Tibial artery (tissue), 4 donors: ENCODE measurements at regions not wholly inside any gene's neighbourhood (a gene's known extent, or its start where the extent isn't known, plus 50 kb on each side); places are given as distances from the start of the nearest gene placed in this dataset.

Source experiments
- DNase-seq, 2 donors: peaks; one replicate each; pipeline ENCODE4 v3.0.0-alpha.2; 2019
- H3K27ac ChIP-seq, 2 donors: fragments of 200-600 bp; sonication (generic) in 1 of 2; 1 replicate in 1 of 2; 2 replicates in 1 of 2; pipeline ENCODE4 v1.5.1; 2018 to 2019; ENCODE audit warnings: mild to moderate bottlenecking in 1 of 2
- H3K27me3 ChIP-seq, 2 donors: fragments of 200-600 bp; sonication (generic) in 1 of 2; one replicate each; pipeline versions ENCODE4 v1.5.1 to v1.6.0; 2016 to 2019
- H3K36me3 ChIP-seq, 3 donors: fragments of 200-600 bp; sonication (generic) in 2 of 3; one replicate each; pipeline ENCODE4 v1.5.1; 2016 to 2019; ENCODE audit warnings: mild to moderate bottlenecking in 2 of 3
- H3K4me1 ChIP-seq, 4 donors: fragments of 200-600 bp; sonication (generic) in 2 of 4; 1 replicate in 3 of 4; 2 replicates in 1 of 4; pipeline ENCODE4 v1.5.1; 2016 to 2019
- H3K4me3 ChIP-seq, 2 donors: fragments of 200-600 bp; sonication (generic) in 1 of 2; 1 replicate in 1 of 2; 2 replicates in 1 of 2; pipeline ENCODE4 v1.5.1; 2018 to 2019; ENCODE audit warnings: mild to moderate bottlenecking in 2 of 2
- H3K9me3 ChIP-seq, 3 donors: fragments of 200-600 bp; sonication (generic) in 1 of 3; one replicate each; pipeline ENCODE4 v1.5.1; 2016 to 2019
- CTCF ChIP-seq, 2 experiments: fragments of 200-600 bp in 1 of 2; fragments of 450-650 bp in 1 of 2; IDR thresholded peaks; one replicate each; pipeline ENCODE4 v1.5.1; 2017 to 2019; ENCODE audit warnings: antibody characterized with exemption in 2 of 2, mild to moderate bottlenecking in 1 of 2, moderate library complexity in 1 of 2
- intact Hi-C: fragments of 100-400 bp; cut with DNase I; formaldehyde crosslinking; loops from one replicate; pipeline ENCODE4 v1.15.0; 2023; ENCODE audit warnings: low total_unique reads

DNA sequence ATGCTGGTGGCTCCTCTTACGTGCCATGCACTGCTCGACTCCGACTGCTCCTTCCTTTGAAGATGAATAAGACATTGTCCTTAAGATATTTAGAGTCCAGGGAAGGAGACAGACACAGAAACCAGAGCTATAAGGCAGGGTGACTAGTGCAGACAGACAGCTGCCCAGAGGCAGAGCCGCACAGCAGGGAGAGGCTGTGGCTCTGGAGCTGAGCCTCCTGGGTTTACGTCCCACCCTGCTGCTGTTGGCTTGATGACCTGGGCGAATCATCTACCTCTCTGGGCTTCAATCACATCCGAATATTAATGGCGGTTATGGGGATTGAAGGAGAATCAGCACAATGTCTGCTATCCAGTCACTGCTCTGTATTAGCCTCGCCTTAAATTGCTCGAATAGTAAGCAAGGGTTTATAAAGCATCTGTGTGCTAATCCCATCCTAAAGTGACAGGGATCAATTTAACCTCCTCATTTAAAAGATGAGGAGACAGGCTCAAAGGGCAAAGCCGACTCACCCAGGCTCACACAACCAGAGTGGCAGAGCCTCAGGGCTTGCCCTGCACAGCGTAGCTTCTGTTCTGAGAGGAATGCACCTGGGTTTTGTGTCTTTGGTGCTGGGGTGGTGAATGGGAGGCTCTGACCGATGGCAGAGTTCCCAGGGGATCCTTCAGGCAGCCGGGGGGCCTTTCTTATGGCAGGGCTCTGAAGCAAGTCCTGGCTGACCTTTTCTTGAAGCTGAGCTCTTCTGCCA, 284.1 kb downstream of the MYCN start:
- H3K27ac ChIP-seq = no peak overlapping the region
- H3K4me1 ChIP-seq = no peaks in the 10 kb centered on the region
- TF ChIP-seq CTCF (IDR thresholded peaks at IDR 0.05) = no peak
- intact Hi-C loops = no loop called here
- DNase-seq = peak in 1 of 2 donors; percentile 33
- no peaks in the 10 kb centered on the region for H3K36me3 ChIP-seq
- H3K9me3 ChIP-seq = no peaks in the 10 kb centered on the region
- peaks cover 0 to 11% of the 10 kb centered on the region in 2 donors for H3K27me3 ChIP-seq
- H3K4me3 ChIP-seq = no peak overlapping the region

- intact Hi-C loops = no loop called here
- no peak overlapping the region for H3K4me3 ChIP-seq
- peak in 1 of 2 donors; percentile 37 for DNase-seq
- H3K4me1 ChIP-seq = no peaks in the 10 kb centered on the region
- no peaks in the 10 kb centered on the region for H3K36me3 ChIP-seq
- H3K27ac ChIP-seq = no peak overlapping the region
- peaks cover 0 to 11% of the 10 kb centered on the region in 2 donors for H3K27me3 ChIP-seq
- H3K9me3 ChIP-seq = no peaks in the 10 kb centered on the region
- no peak for TF ChIP-seq CTCF (IDR thresholded peaks at IDR 0.05)
Measured at GRCh38 chr2:16223841-16224177, 283.5 kb downstream of the MYCN start.

DNA sequence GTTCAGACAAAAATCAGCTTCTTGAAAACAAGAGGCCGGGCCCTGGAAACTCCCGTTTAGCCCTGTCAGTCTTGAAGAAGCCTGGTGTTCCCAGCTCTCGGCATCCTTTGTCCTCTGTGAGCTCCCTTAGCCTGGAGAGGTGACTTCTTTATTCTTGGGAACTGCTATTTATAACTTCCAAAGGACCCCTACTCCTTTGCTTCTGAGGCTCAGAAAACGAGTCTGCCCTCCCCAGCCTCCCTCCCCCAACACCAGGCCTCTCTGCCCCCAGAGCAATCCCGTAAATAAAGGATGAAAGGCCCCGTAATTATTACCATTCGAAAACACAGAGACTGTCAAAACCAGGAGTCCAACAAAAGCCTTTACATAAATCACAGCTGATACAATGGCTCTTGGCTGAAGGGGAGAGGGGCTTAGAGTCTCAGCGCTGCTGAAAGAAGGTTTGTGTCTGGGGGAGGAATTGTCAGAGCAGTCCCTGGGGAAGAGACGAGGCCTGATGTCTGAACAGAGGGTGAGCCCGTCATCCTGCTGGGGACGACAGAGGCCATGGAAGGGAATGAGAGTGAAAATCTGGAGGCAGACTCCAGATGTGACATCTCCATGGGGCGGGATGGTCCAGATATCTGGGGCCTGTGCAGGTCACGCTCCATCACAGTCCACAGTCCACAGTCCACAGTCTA, 283.0 kb downstream of the MYCN start:
- intact Hi-C loops = no loop called here
- TF ChIP-seq CTCF (IDR thresholded peaks at IDR 0.05) = no peak
- no peak overlapping the region for H3K27ac ChIP-seq
- no peaks in the 10 kb centered on the region for H3K4me1 ChIP-seq
- H3K4me3 ChIP-seq = no peak overlapping the region
- DNase-seq = peak in 1 of 2 donors; percentile 23
- no peaks in the 10 kb centered on the region for H3K36me3 ChIP-seq
- no peaks in the 10 kb centered on the region for H3K9me3 ChIP-seq
- peaks cover 0 to 11% of the 10 kb centered on the region in 2 donors for H3K27me3 ChIP-seq

DNA sequence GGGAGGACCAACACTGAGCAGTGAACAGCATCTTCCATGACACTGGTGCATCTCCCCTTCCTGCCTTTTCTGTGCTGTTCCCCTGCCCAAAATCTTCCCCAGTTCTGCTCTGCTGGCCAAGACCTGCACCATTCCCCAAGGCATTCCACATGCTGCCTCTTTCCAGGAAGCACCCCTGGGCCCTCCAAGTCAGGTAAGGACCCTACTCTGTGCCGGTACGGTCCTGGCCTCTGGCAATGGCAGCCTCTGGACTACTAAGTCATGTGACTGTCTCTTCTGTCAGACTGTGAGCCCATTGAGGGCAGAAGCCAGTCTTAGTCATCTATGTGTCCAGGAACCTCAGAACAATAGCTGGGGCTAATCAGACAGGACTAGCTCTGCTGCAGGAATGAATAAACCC, 282.0 kb downstream of the MYCN start:
- H3K4me1 ChIP-seq = no peaks in the 10 kb centered on the region
- H3K9me3 ChIP-seq = no peaks in the 10 kb centered on the region
- DNase-seq = peak in 1 of 2 donors; percentile 23
- no peaks in the 10 kb centered on the region for H3K36me3 ChIP-seq
- H3K27me3 ChIP-seq = peaks cover 0 to 11% of the 10 kb centered on the region in 2 donors
- no peak overlapping the region for H3K27ac ChIP-seq
- intact Hi-C loops = no loop called here
- H3K4me3 ChIP-seq = no peak overlapping the region
- no peak for TF ChIP-seq CTCF (IDR thresholded peaks at IDR 0.05)

DNA sequence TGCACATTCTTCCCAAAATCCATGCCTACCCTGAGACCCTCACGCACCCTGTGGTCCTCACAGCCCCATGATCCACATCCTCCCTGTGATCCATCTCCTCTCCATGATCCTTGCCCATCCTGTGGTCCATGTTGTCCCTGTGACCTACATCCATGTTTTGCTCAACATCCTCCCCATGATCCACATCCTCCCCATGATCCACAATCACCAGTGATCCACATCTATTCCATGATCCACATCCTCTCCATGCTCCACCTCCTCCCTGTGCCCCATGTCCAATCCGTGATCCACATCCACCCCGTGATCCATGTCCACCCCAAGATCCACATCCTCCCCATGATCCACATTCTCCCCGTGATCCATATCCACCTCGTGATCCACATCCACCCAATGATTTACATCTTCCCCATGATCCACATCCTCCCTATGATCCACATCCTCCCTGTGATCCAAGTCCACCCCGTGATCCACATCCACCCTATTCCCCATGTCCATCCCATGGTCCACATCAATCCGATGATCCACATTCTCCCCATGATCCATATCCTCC, 281.2 kb downstream of the MYCN start:
- no peak overlapping the region for H3K4me3 ChIP-seq
- H3K27ac ChIP-seq = no peak overlapping the region
- H3K4me1 ChIP-seq = no peaks in the 10 kb centered on the region
- no peak for TF ChIP-seq CTCF (IDR thresholded peaks at IDR 0.05)
- peak in 1 of 2 donors; percentile 29 for DNase-seq
- no peaks in the 10 kb centered on the region for H3K36me3 ChIP-seq
- intact Hi-C loops = no loop called here
- no peaks in the 10 kb centered on the region for H3K9me3 ChIP-seq
- H3K27me3 ChIP-seq = peaks cover 0 to 10% of the 10 kb centered on the region in 2 donors
